ENCODE measurements at regions not wholly inside any gene's neighbourhood (a gene's known extent, or its start where the extent isn't known, plus 50 kb on each side); places are given as distances from the start of the nearest gene placed in this dataset.

GRCh38 chr1:193471981-193472380 lies 285.6 kb upstream of the B3GALT2 start:
- Histone ChIP-seq H3K4me1 (ENCODE audit: control insufficient read depth, insufficient read depth, low read length) (no peaks in the 10 kb centered on the region), H3K27me3 (ENCODE audit: control insufficient read depth, insufficient read depth, low read length) (no peaks in the 10 kb centered on the region), H3K9me3 (ENCODE audit: control insufficient read depth, low read length) (no peaks in the 10 kb centered on the region), H3K4me3 (ENCODE audit: low read length) (no peak overlapping the region), H3K9ac (ENCODE audit: low read length) (no peak overlapping the region), H3K36me3 (ENCODE audit: control insufficient read depth, insufficient read depth, low read length) (no peaks in the 10 kb centered on the region)

GRCh38 chr1:193463326-193463932 lies 277.0 kb upstream of the B3GALT2 start:
- Histone ChIP-seq H3K4me1 (ENCODE audit: control insufficient read depth, insufficient read depth, low read length) (no peaks in the 10 kb centered on the region), H3K9ac (ENCODE audit: low read length) (no peak overlapping the region), H3K9me3 (ENCODE audit: control insufficient read depth, low read length) (no peaks in the 10 kb centered on the region), H3K36me3 (ENCODE audit: control insufficient read depth, insufficient read depth, low read length) (no peaks in the 10 kb centered on the region), H3K4me3 (ENCODE audit: low read length) (no peak overlapping the region), H3K27me3 (ENCODE audit: control insufficient read depth, insufficient read depth, low read length) (no peaks in the 10 kb centered on the region)

- Histone ChIP-seq H3K4me3 (ENCODE audit: low read length) (no peak overlapping the region), H3K27me3 (ENCODE audit: control insufficient read depth, insufficient read depth, low read length) (no peaks in the 10 kb centered on the region), H3K9me3 (ENCODE audit: control insufficient read depth, low read length) (no peaks in the 10 kb centered on the region), H3K9ac (ENCODE audit: low read length) (no peak overlapping the region), H3K36me3 (ENCODE audit: control insufficient read depth, insufficient read depth, low read length) (no peaks in the 10 kb centered on the region), H3K4me1 (ENCODE audit: control insufficient read depth, insufficient read depth, low read length) (no peaks in the 10 kb centered on the region)
These were observed 276.4 kb upstream of the B3GALT2 start for GRCh38 chr1:193462629-193463320.

- H3K36me3 ChIP-seq (ENCODE audit: control insufficient read depth, insufficient read depth, low read length) = no peaks in the 10 kb centered on the region
- no peaks in the 10 kb centered on the region for H3K4me1 ChIP-seq (ENCODE audit: control insufficient read depth, insufficient read depth, low read length)
These were observed 272.2 kb upstream of the B3GALT2 start for GRCh38 chr1:193458628-193459027.

GRCh38 chr1:193457676-193458075 lies 271.3 kb upstream of the B3GALT2 start:
- H3K4me1 ChIP-seq (ENCODE audit: control insufficient read depth, insufficient read depth, low read length) = no peaks in the 10 kb centered on the region
- no peak overlapping the region for H3K4me3 ChIP-seq (ENCODE audit: low read length)
- H3K9me3 ChIP-seq (ENCODE audit: control insufficient read depth, low read length) = no peaks in the 10 kb centered on the region
- H3K36me3 ChIP-seq (ENCODE audit: control insufficient read depth, insufficient read depth, low read length) = no peaks in the 10 kb centered on the region
- no peaks in the 10 kb centered on the region for H3K27me3 ChIP-seq (ENCODE audit: control insufficient read depth, insufficient read depth, low read length)
- H3K9ac ChIP-seq (ENCODE audit: low read length) = no peak overlapping the region

More at GRCh38 chr1:193458628-193459027, 272.2 kb upstream of the B3GALT2 start:
- no peak overlapping the region for H3K4me3 ChIP-seq (ENCODE audit: low read length)
- H3K27me3 ChIP-seq (ENCODE audit: control insufficient read depth, insufficient read depth, low read length) = no peaks in the 10 kb centered on the region
- no peak overlapping the region for H3K9ac ChIP-seq (ENCODE audit: low read length)
- H3K9me3 ChIP-seq (ENCODE audit: control insufficient read depth, low read length) = no peaks in the 10 kb centered on the region

GRCh38 chr1:193456811-193457280 lies 270.4 kb upstream of the B3GALT2 start:
- H3K9ac ChIP-seq (ENCODE audit: low read length) = no peak overlapping the region
- no peak overlapping the region for H3K4me3 ChIP-seq (ENCODE audit: low read length)
- H3K27me3 ChIP-seq (ENCODE audit: control insufficient read depth, insufficient read depth, low read length) = no peaks in the 10 kb centered on the region

GRCh38 chr1:193451606-193452005 lies 265.2 kb upstream of the B3GALT2 start:
- H3K9me3 ChIP-seq (ENCODE audit: control insufficient read depth, low read length) = no peaks in the 10 kb centered on the region
- H3K9ac ChIP-seq (ENCODE audit: low read length) = no peak overlapping the region
- H3K4me3 ChIP-seq (ENCODE audit: low read length) = no peak overlapping the region
- no peaks in the 10 kb centered on the region for H3K36me3 ChIP-seq (ENCODE audit: control insufficient read depth, insufficient read depth, low read length)
- H3K27me3 ChIP-seq (ENCODE audit: control insufficient read depth, insufficient read depth, low read length) = no peaks in the 10 kb centered on the region
- no peaks in the 10 kb centered on the region for H3K4me1 ChIP-seq (ENCODE audit: control insufficient read depth, insufficient read depth, low read length)

More at GRCh38 chr1:193456811-193457280, 270.4 kb upstream of the B3GALT2 start:
- H3K36me3 ChIP-seq (ENCODE audit: control insufficient read depth, insufficient read depth, low read length) = no peaks in the 10 kb centered on the region
- H3K9me3 ChIP-seq (ENCODE audit: control insufficient read depth, low read length) = no peaks in the 10 kb centered on the region
- H3K4me1 ChIP-seq (ENCODE audit: control insufficient read depth, insufficient read depth, low read length) = no peaks in the 10 kb centered on the region

- H3K9me3 ChIP-seq (ENCODE audit: control insufficient read depth, low read length) = no peaks in the 10 kb centered on the region
- no peak overlapping the region for H3K4me3 ChIP-seq (ENCODE audit: low read length)
These were observed 264.6 kb upstream of the B3GALT2 start for GRCh38 chr1:193451001-193451400.

GRCh38 chr1:193448682-193449461 lies 262.5 kb upstream of the B3GALT2 start:
- H3K27me3 ChIP-seq (ENCODE audit: control insufficient read depth, insufficient read depth, low read length) = no peaks in the 10 kb centered on the region
- no peak overlapping the region for H3K9ac ChIP-seq (ENCODE audit: low read length)
- H3K4me1 ChIP-seq (ENCODE audit: control insufficient read depth, insufficient read depth, low read length) = no peaks in the 10 kb centered on the region
- no peaks in the 10 kb centered on the region for H3K36me3 ChIP-seq (ENCODE audit: control insufficient read depth, insufficient read depth, low read length)
- H3K4me3 ChIP-seq (ENCODE audit: low read length) = no peak overlapping the region
- H3K9me3 ChIP-seq (ENCODE audit: control insufficient read depth, low read length) = no peaks in the 10 kb centered on the region

More at GRCh38 chr1:193451001-193451400, 264.6 kb upstream of the B3GALT2 start:
- no peak overlapping the region for H3K9ac ChIP-seq (ENCODE audit: low read length)
- H3K36me3 ChIP-seq (ENCODE audit: control insufficient read depth, insufficient read depth, low read length) = no peaks in the 10 kb centered on the region
- no peaks in the 10 kb centered on the region for H3K4me1 ChIP-seq (ENCODE audit: control insufficient read depth, insufficient read depth, low read length)
- no peaks in the 10 kb centered on the region for H3K27me3 ChIP-seq (ENCODE audit: control insufficient read depth, insufficient read depth, low read length)

- H3K4me3 ChIP-seq (ENCODE audit: low read length) = no peak overlapping the region
- no peaks in the 10 kb centered on the region for H3K36me3 ChIP-seq (ENCODE audit: control insufficient read depth, insufficient read depth, low read length)
- H3K4me1 ChIP-seq (ENCODE audit: control insufficient read depth, insufficient read depth, low read length) = no peaks in the 10 kb centered on the region
- H3K9me3 ChIP-seq (ENCODE audit: control insufficient read depth, low read length) = no peaks in the 10 kb centered on the region
- H3K27me3 ChIP-seq (ENCODE audit: control insufficient read depth, insufficient read depth, low read length) = no peaks in the 10 kb centered on the region
- H3K9ac ChIP-seq (ENCODE audit: low read length) = no peak overlapping the region
These were observed 257.5 kb upstream of the B3GALT2 start for GRCh38 chr1:193443886-193444285.

- Histone ChIP-seq H3K4me1 (ENCODE audit: control insufficient read depth, insufficient read depth, low read length) (no peaks in the 10 kb centered on the region), H3K36me3 (ENCODE audit: control insufficient read depth, insufficient read depth, low read length) (no peaks in the 10 kb centered on the region), H3K27me3 (ENCODE audit: control insufficient read depth, insufficient read depth, low read length) (no peaks in the 10 kb centered on the region), H3K9ac (ENCODE audit: low read length) (no peak overlapping the region), H3K9me3 (ENCODE audit: control insufficient read depth, low read length) (peaks cover 2% of the 10 kb centered on the region), H3K4me3 (ENCODE audit: low read length) (no peak overlapping the region)
These were observed 252.4 kb upstream of the B3GALT2 start for GRCh38 chr1:193438771-193439170.

- Histone ChIP-seq H3K9ac (ENCODE audit: low read length) (no peak overlapping the region), H3K27me3 (ENCODE audit: control insufficient read depth, insufficient read depth, low read length) (no peaks in the 10 kb centered on the region), H3K36me3 (ENCODE audit: control insufficient read depth, insufficient read depth, low read length) (no peaks in the 10 kb centered on the region), H3K4me3 (ENCODE audit: low read length) (no peak overlapping the region), H3K4me1 (ENCODE audit: control insufficient read depth, insufficient read depth, low read length) (no peaks in the 10 kb centered on the region), H3K9me3 (ENCODE audit: control insufficient read depth, low read length) (peaks cover 6% of the 10 kb centered on the region)
These were observed 251.9 kb upstream of the B3GALT2 start for GRCh38 chr1:193438312-193438711.
